ENCODE measurements at regions not wholly inside any gene's neighbourhood (a gene's known extent, or its start where the extent isn't known, plus 50 kb on each side); places are given as distances from the start of the nearest gene placed in this dataset.

- TF ChIP-seq PHF8 (conservative IDR thresholded peaks at IDR 0.05; ENCODE audit: low read depth, low read length) (no peak), POU5F1 (IDR thresholded peaks at IDR 0.05; ENCODE audit: low read depth, low read length) (no peak), JUN (IDR thresholded peaks at IDR 0.05; ENCODE audit: low read depth, low read length) (no peak), SAP30 (IDR thresholded peaks at IDR 0.05; ENCODE audit: insufficient read depth, insufficient replicate concordance, low read length) (no peak), RXRA (IDR thresholded peaks at IDR 0.05; ENCODE audit: insufficient read depth, low read depth, low read length) (no peak)
- Histone ChIP-seq H3K56ac (replicated peaks; ENCODE audit: insufficient read length, low read depth, low read length) (no peak overlapping the region), H2BK15ac (ENCODE audit: low read length) (no peak overlapping the region), H3K9me3 (ENCODE audit: insufficient read depth in 2 of 2, low read depth in 1 of 2, low read length in 1 of 2) (no peaks in the 10 kb centered on the region), H3K27ac (ENCODE audit: low read depth, low read length) (no peak overlapping the region), H2AK5ac (ENCODE audit: low read depth, low read length) (no peak overlapping the region), H3K14ac (ENCODE audit: insufficient read length) (no peak overlapping the region), H3K36me3 (ENCODE audit: control insufficient read depth in 2 of 4, insufficient read depth in 4 of 4, low read length in 3 of 4) (no peaks in the 10 kb centered on the region), H2BK5ac (ENCODE audit: low read depth, low read length) (no peak overlapping the region), H4K20me1 (replicated peaks in 1 of 2; ENCODE audit: control insufficient read depth in 1 of 2, insufficient read depth in 2 of 2, low read length in 2 of 2) (no peaks in the 10 kb centered on the region), H4K5ac (ENCODE audit: insufficient read length, low read depth, low read length) (no peak overlapping the region), H3K18ac (ENCODE audit: extremely low read depth, low read length) (no peak overlapping the region), H3K4me3 (ENCODE audit: extremely low read depth in 1 of 4, insufficient read depth in 2 of 4, low read depth in 3 of 4, low read length in 4 of 4) (no peak overlapping the region), H2BK120ac (replicated peaks; ENCODE audit: low read depth, low read length) (no peak overlapping the region), H3K4me1 (replicated peaks in 1 of 4; ENCODE audit: control insufficient read depth in 3 of 4, insufficient read depth in 4 of 4, low read length in 3 of 4) (peaks cover 0 to 4% (median 0%) of the 10 kb centered on the region in 4 experiments; a peak in 2 of 7 replicates), H4K91ac (replicated peaks; ENCODE audit: insufficient read length, low read length) (no peak overlapping the region), H3K4me2 (ENCODE audit: insufficient read depth in 1 of 2, low read depth in 2 of 2, low read length in 2 of 2) (no peak overlapping the region), H3K23ac (ENCODE audit: insufficient read length) (no peak overlapping the region), H3K23me2 (ENCODE audit: low read depth, low read length) (no peaks in the 10 kb centered on the region), H3K79me2 (ENCODE audit: control insufficient read depth in 1 of 2, insufficient read depth in 2 of 2, low read length in 2 of 2) (no peaks in the 10 kb centered on the region), H2BK20ac (ENCODE audit: low read length) (no peak overlapping the region), H3K79me1 (ENCODE audit: low read depth, low read length) (no peaks in the 10 kb centered on the region), H3K27me3 (replicated peaks in 1 of 4; ENCODE audit: control insufficient read depth in 3 of 4, extremely low read depth in 1 of 4, insufficient read depth in 3 of 4, low read length in 3 of 4) (no peaks in the 10 kb centered on the region; a peak in 1 of 7 replicates), H2AFZ (ENCODE audit: low read length) (peak overlapping the region; percentile 53; the same call in 1 of the 2 replicates), H2BK12ac (ENCODE audit: low read depth, low read length) (no peak overlapping the region), H3K9ac (replicated peaks in 1 of 4; ENCODE audit: extremely low read depth in 1 of 4, low read depth in 3 of 4, low read length in 3 of 4) (no peak overlapping the region), H4K8ac (ENCODE audit: extremely low read depth, insufficient read depth, low read length) (no peak overlapping the region; the same call in 1 of the 2 replicates), H3K4ac (replicated peaks; ENCODE audit: insufficient read length, low read depth, low read length) (no peak overlapping the region)
- DNase-seq (ENCODE audit: low read depth in 1 of 2, low spot score in 2 of 2) (no peak), FAIRE-seq (no peak)
- CTCF ChIA-PET (ENCODE audit: partially characterized antibody): no interaction called here
- WGBS, 2 experiments (ENCODE audit: extremely low coverage in 1 of 2, insufficient coverage in 1 of 2, insufficient read length in 1 of 2, insufficient replicate concordance in 2 of 2, low coverage in 1 of 2, low lambda C conversion rate in 2 of 2, missing lambda C conversion rate in 1 of 2): 88% methylated on average over 15 of the region's 15 CpGs; no CpG with 5 or more reads in 1 of the 2 experiments
- POLR2A ChIA-PET (ENCODE audit: partially characterized antibody): no interaction called here
Observed at GRCh38 chr5:6181871-6182270, 196.5 kb downstream of the MED10 start.

Measured in H1 (cell line).